B cell (primary cell): ENCODE measurements at regions not wholly inside any gene's neighbourhood (a gene's known extent, or its start where the extent isn't known, plus 50 kb on each side); places are given as distances from the start of the nearest gene placed in this dataset.

ENCODE experiments used
- CTCF ChIP-seq: fragments of 200-600 bp; IDR thresholded peaks from one replicate; pipeline ENCODE4 v1.8.0; 2022; ENCODE audit warnings: antibody characterized with exemption, mild to moderate bottlenecking
- EZH2 ChIP-seq: IDR thresholded peaks from 2 replicates; pipeline ENCODE4 v1.6.1; 2012; ENCODE audit warnings: borderline replicate concordance, low read depth, mild to moderate bottlenecking, moderate library complexity, low read length; ENCODE audit not compliant: insufficient read depth, poor library complexity, severe bottlenecking

- TF ChIP-seq EZH2 (no peak), CTCF (no peak)
Observed at GRCh38 chr20:48139262-48140041, 354.2 kb upstream of the SULF2 start.
